Tibial nerve (tissue), 3 donors: ENCODE measurements at regions not wholly inside any gene's neighbourhood (a gene's known extent, or its start where the extent isn't known, plus 50 kb on each side); places are given as distances from the start of the nearest gene placed in this dataset.

Experiments used
- POLR2A ChIP-seq, 2 donors: fragments of 450-650 bp; IDR thresholded peaks; one replicate each; pipeline ENCODE4 v1.6.1; 2017; ENCODE audit warnings: antibody characterized with exemption in 2 of 2, mild to moderate bottlenecking in 2 of 2, moderate library complexity in 2 of 2
- TF ChIP-seq, protein P1 (sequence below), 5 experiments: fragments of 200-600 bp in 3 of 5; fragments of 450-650 bp in 2 of 5; sonication (generic) in 3 of 5; IDR thresholded peaks; one replicate each; pipeline ENCODE4 v1.5.1; 2016 to 2019; ENCODE audit warnings: antibody characterized with exemption in 5 of 5, mild to moderate bottlenecking in 3 of 5, moderate library complexity in 2 of 5

DNA sequence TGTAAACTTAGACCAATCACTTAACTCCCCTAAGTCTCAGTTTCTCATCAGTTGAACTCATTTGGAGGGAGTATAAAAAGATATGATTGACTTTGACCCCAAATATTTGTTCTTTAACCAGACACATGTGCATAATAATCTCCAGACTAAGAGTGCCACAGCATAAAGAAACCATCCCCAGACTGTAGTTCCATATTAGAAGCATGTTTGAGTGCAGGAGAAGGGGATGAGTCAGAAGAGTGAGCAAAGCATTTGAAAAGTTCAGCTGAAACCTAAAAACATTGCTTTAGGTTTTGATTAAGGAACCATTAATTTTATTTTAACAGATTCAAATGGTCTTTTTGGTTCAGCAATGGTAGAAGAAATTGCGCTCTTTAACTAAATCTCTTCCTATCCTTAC, 654.8 kb downstream of the UTRN start:
- TF ChIP-seq, protein P1, sequence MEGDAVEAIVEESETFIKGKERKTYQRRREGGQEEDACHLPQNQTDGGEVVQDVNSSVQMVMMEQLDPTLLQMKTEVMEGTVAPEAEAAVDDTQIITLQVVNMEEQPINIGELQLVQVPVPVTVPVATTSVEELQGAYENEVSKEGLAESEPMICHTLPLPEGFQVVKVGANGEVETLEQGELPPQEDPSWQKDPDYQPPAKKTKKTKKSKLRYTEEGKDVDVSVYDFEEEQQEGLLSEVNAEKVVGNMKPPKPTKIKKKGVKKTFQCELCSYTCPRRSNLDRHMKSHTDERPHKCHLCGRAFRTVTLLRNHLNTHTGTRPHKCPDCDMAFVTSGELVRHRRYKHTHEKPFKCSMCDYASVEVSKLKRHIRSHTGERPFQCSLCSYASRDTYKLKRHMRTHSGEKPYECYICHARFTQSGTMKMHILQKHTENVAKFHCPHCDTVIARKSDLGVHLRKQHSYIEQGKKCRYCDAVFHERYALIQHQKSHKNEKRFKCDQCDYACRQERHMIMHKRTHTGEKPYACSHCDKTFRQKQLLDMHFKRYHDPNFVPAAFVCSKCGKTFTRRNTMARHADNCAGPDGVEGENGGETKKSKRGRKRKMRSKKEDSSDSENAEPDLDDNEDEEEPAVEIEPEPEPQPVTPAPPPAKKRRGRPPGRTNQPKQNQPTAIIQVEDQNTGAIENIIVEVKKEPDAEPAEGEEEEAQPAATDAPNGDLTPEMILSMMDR (IDR thresholded peaks at IDR 0.05), result no peak
- TF ChIP-seq POLR2A (IDR thresholded peaks at IDR 0.05), result no peak
